ENCODE measurements at regions not wholly inside any gene's neighbourhood (a gene's known extent, or its start where the extent isn't known, plus 50 kb on each side); places are given as distances from the start of the nearest gene placed in this dataset.

- no peaks in the 10 kb centered on the region for H3K36me3 ChIP-seq (ENCODE audit: control insufficient read depth, insufficient read depth, low read length)
- H2AFZ ChIP-seq (ENCODE audit: low read length) = no peak overlapping the region
- no peak overlapping the region for H3K9ac ChIP-seq (ENCODE audit: insufficient read depth, low read length)
- no peaks in the 10 kb centered on the region for H4K20me1 ChIP-seq (ENCODE audit: control insufficient read depth, extremely low read depth, insufficient read depth, low read length)
- no peaks in the 10 kb centered on the region for H3K4me1 ChIP-seq (ENCODE audit: control insufficient read depth, extremely low read depth, insufficient read depth, low read length)
- no peak for TF ChIP-seq CTCF (conservative IDR thresholded peaks at IDR 0.05 in 1 of 2, IDR thresholded peaks at IDR 0.05 in 1 of 2; ENCODE audit: low read depth in 1 of 2, low read length in 2 of 2)
- TF ChIP-seq EZH2 (IDR thresholded peaks at IDR 0.05; ENCODE audit: low read length, missing control alignments) = no peak
- no peak for DNase-seq (ENCODE audit: low read depth in 2 of 2)
- no peak overlapping the region for H3K4me3 ChIP-seq (replicated peaks in 1 of 4; ENCODE audit: control extremely low read depth in 1 of 4, insufficient read depth in 1 of 4, low read depth in 3 of 4, low read length in 4 of 4)
- H3K27ac ChIP-seq (ENCODE audit: insufficient read depth, low read length) = no peak overlapping the region
- no peak overlapping the region for H3K4me2 ChIP-seq (ENCODE audit: extremely low read depth, insufficient read depth, low read length)
- H3K79me2 ChIP-seq (ENCODE audit: control insufficient read depth, insufficient read depth, low read length) = no peaks in the 10 kb centered on the region
- no peaks in the 10 kb centered on the region for H3K9me3 ChIP-seq (ENCODE audit: control insufficient read depth, insufficient read depth, low read depth, low read length)
- no peaks in the 10 kb centered on the region for H3K27me3 ChIP-seq (ENCODE audit: control insufficient read depth, insufficient read depth, low read length)
Measured at GRCh38 chr14:76664790-76665189, 96.5 kb upstream of the VASH1 start.

- no peak for TF ChIP-seq CTCF (conservative IDR thresholded peaks at IDR 0.05 in 1 of 2, IDR thresholded peaks at IDR 0.05 in 1 of 2; ENCODE audit: low read depth in 1 of 2, low read length in 2 of 2)
- no peak for TF ChIP-seq EZH2 (IDR thresholded peaks at IDR 0.05; ENCODE audit: low read length, missing control alignments)
- Histone ChIP-seq H3K27ac (ENCODE audit: insufficient read depth, low read length) (no peak overlapping the region), H3K9me3 (ENCODE audit: control insufficient read depth, insufficient read depth, low read depth, low read length) (no peaks in the 10 kb centered on the region), H3K4me3 (replicated peaks in 1 of 4; ENCODE audit: control extremely low read depth in 1 of 4, insufficient read depth in 1 of 4, low read depth in 3 of 4, low read length in 4 of 4) (no peak overlapping the region), H3K79me2 (ENCODE audit: control insufficient read depth, insufficient read depth, low read length) (no peaks in the 10 kb centered on the region), H3K4me2 (ENCODE audit: extremely low read depth, insufficient read depth, low read length) (no peak overlapping the region), H4K20me1 (ENCODE audit: control insufficient read depth, extremely low read depth, insufficient read depth, low read length) (no peaks in the 10 kb centered on the region), H3K27me3 (ENCODE audit: control insufficient read depth, insufficient read depth, low read length) (no peaks in the 10 kb centered on the region), H3K4me1 (ENCODE audit: control insufficient read depth, extremely low read depth, insufficient read depth, low read length) (no peaks in the 10 kb centered on the region), H2AFZ (ENCODE audit: low read length) (no peak overlapping the region), H3K9ac (ENCODE audit: insufficient read depth, low read length) (no peak overlapping the region), H3K36me3 (ENCODE audit: control insufficient read depth, insufficient read depth, low read length) (no peaks in the 10 kb centered on the region)
- no peak for DNase-seq (ENCODE audit: low read depth in 2 of 2)
Measured at GRCh38 chr14:76666746-76667145, 94.5 kb upstream of the VASH1 start.

DNA sequence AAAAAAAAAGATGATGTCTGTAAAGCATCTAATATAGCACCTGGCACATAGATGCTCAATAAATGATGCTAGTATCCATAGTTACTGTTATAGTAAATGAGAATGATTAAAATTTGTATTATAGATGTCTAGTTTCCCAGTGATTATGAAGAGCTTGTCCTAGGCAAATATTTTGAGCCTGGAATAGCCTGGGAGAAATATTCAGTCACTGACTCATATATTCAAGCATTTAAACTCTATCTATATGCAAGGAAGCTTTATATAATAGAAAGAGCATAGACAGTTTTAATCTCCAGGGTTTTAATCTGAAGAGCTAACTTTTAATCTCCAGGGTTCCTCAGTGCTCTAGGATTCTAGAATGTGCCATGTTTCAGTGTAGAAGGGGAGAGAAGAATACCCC is 91.5 kb upstream of the VASH1 start:
- H4K20me1 ChIP-seq (ENCODE audit: control insufficient read depth, extremely low read depth, insufficient read depth, low read length) = no peaks in the 10 kb centered on the region
- DNase-seq (ENCODE audit: low read depth in 2 of 2) = no peak
- H3K79me2 ChIP-seq (ENCODE audit: control insufficient read depth, insufficient read depth, low read length) = no peaks in the 10 kb centered on the region
- H3K9me3 ChIP-seq (ENCODE audit: control insufficient read depth, insufficient read depth, low read depth, low read length) = no peaks in the 10 kb centered on the region
- no peak overlapping the region for H3K4me3 ChIP-seq (replicated peaks in 1 of 4; ENCODE audit: control extremely low read depth in 1 of 4, insufficient read depth in 1 of 4, low read depth in 3 of 4, low read length in 4 of 4)
- H3K27me3 ChIP-seq (ENCODE audit: control insufficient read depth, insufficient read depth, low read length) = no peaks in the 10 kb centered on the region
- no peak overlapping the region for H3K4me2 ChIP-seq (ENCODE audit: extremely low read depth, insufficient read depth, low read length)
- no peak overlapping the region for H2AFZ ChIP-seq (ENCODE audit: low read length)
- H3K36me3 ChIP-seq (ENCODE audit: control insufficient read depth, insufficient read depth, low read length) = no peaks in the 10 kb centered on the region
- no peak for TF ChIP-seq EZH2 (IDR thresholded peaks at IDR 0.05; ENCODE audit: low read length, missing control alignments)
- no peak for TF ChIP-seq CTCF (conservative IDR thresholded peaks at IDR 0.05 in 1 of 2, IDR thresholded peaks at IDR 0.05 in 1 of 2; ENCODE audit: low read depth in 1 of 2, low read length in 2 of 2)
- no peak overlapping the region for H3K9ac ChIP-seq (ENCODE audit: insufficient read depth, low read length)
- H3K4me1 ChIP-seq (ENCODE audit: control insufficient read depth, extremely low read depth, insufficient read depth, low read length) = no peaks in the 10 kb centered on the region
- H3K27ac ChIP-seq (ENCODE audit: insufficient read depth, low read length) = no peak overlapping the region

All from fibroblast of lung (primary cell).